NCI-H526 (cell line): ENCODE measurements at regions not wholly inside any gene's neighbourhood (a gene's known extent, or its start where the extent isn't known, plus 50 kb on each side); places are given as distances from the start of the nearest gene placed in this dataset.
"Not testable (repeated sequence)": the region's sequence is repeated elsewhere in the genome, so short reads cannot be mapped to it uniquely, and the experiment has no call there.

Experiments used
- DNase-seq, 2 experiments: peaks; one replicate each; lab custom pipeline; 2025; lab: John Stamatoyannopoulos, UW

DNA sequence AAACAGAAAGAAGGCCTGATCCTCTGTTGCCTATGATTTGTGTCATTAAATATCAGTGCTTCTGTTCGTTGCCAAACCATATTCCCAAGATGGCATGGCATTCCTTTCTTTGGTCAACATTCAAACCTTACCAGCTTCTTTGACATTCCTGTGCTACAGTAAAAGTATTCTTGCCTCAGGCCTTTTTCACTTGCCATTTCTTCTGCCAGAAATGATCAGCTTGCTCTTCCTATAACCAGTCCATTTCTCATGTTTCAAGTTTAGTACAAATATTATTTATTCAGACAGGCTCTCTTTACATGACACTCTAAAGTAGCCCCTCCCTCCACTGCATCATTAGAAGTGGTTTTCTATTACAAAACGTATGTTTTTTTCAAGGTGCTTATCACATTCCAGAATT lies 278.3 kb downstream of the KCNJ2 start:
- DNase-seq: no peak

GRCh38 chr17:70453075-70453474 lies 283.7 kb downstream of the KCNJ2 start:
- DNase-seq: not testable (repeated sequence)

DNA sequence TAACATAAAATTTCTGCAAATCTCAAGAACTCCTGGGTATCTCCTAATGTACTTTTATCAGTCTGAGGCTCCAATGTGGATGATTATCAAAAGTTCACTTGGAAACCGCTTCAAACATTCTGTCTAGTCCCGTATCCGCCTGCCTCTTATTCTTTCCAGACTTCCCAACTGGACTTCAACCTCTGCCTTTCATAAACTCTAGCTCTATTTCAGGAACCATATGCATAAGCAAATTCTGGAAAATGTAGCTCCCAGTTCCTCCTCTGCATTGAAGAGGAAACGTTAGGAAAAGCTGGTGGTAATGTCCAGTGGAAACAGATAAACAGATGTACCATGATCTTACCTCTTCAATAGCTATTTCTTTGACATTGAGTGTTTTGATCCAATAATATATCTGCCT lies 285.0 kb downstream of the KCNJ2 start:
- peak; percentile 37 to 73 for DNase-seq

DNA sequence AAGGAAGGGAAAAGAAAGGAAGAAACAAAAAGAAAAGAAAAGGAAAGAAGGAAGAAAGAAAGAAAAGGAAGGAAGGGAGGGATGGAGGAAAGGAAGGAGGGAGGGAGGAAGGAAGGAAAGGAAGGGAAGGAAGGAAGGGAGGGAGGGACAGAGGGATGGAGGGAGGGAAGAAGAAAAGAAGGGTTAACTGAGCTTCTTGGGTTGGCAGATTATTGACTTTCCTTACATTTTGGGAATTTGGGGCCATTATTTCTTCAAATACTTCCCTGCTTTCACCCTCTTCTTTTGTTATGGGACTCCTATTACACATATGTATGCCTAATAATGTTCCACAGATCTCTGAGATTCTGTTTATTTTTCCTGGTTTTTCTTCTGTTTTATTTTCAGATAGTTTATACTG lies 285.6 kb downstream of the KCNJ2 start:
- no peak for DNase-seq

GRCh38 chr17:70464995-70465394 lies 295.7 kb downstream of the KCNJ2 start:
- DNase-seq: no peak

- DNase-seq: no peak
Measured at GRCh38 chr17:70468661-70469060, 299.3 kb downstream of the KCNJ2 start.

DNA sequence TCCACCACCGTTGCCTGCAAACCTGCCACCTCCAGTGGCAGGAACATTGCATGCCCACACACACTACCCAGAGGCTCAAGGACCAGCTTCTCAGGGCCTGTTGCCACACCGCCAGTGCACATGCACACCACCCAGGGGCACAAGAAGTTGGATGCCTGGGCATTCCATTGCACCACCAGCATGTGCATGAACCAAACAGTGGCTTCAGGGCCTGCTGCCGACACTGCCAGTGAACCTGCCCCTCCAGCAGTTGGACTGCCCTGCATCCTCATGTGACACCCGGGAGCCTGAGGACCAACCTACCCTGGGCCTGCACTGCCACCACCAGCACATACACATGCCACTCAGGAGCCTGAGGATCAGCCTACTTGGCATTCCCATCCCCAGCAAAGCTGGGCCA lies 303.7 kb downstream of the KCNJ2 start:
- no peak for DNase-seq

GRCh38 chr17:70476368-70476767 lies 307.0 kb downstream of the KCNJ2 start:
- DNase-seq: no peak

DNA sequence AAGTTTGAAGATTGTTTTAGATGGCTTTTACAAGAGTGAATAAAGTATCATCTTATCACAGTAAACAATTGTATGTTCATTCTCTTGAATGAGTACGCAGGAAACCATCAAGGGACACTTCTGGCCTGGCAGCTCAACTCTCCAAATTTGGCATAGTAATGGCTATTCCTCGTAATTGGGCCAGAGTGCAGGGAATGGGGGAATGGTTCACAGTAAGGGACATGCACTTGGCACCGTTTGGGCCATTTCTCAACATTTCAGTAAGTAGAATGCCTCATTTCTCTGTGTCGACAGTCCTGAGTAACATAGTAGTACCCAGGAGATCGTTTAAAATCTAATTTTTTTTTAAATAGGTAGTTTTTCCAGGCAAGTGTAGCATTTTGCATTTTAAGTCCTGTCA lies 309.6 kb downstream of the KCNJ2 start:
- DNase-seq: no peak

GRCh38 chr17:70479779-70480178 lies 310.4 kb downstream of the KCNJ2 start:
- no peak for DNase-seq

DNA sequence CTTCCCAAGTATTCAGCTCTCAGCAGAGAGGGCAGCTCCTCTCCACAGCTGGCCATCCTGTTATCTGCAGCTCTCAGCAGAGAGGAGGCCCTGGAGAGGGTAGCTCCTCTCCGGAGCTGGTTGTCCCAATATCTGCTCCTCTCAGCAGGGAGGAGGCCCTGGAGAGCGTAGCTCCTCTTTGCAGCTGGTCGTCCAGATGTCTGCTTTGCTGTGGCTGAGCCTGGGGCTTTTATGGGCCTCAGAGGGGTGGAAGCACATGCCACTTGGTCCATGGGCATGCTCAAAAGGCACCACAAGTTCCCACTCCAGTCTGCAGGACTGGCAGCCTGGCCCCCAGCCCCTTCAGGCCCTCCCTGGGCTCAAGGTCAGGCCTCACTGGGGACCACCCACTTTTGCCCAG lies 314.3 kb downstream of the KCNJ2 start:
- DNase-seq: no peak

DNA sequence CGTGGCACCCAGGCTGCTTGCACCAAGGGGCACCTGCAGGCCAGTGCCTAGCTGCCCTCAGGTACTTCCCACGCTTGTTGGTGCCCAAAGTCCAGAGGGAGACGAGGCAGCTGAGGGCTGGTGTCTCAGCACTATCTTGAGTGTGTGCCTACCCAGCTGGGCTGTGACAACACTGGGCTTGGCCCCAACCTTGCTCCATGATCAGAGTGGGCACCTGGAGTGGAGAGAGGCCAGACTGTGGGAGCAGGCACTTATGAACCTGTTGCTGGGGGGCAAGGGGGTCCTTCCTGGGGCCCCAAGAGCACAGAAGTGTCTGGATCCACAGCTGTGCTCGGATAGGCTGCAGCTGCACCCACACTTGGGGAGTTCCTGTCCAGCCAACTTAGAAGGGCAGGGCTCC lies 314.7 kb downstream of the KCNJ2 start:
- no peak for DNase-seq

DNA sequence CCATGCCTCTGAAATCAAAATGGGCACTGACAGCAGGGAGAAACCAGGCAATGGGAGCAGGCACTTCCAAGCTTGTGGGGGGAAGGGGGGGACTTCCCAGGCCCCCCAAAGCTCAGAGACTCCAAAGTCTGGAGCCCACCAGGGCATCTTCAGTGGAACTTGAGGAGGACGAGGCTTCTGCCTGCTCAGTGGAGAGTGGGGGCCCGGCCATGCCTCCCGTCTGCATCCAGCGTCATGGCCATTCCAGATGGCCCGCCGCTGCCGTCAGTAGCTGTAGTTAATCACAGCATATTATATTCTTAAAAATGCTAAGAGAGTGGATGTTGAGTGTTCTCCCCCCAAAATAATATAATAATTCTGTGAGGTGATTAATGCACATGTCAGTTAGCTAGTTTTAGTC lies 315.2 kb downstream of the KCNJ2 start:
- DNase-seq: no peak

DNA sequence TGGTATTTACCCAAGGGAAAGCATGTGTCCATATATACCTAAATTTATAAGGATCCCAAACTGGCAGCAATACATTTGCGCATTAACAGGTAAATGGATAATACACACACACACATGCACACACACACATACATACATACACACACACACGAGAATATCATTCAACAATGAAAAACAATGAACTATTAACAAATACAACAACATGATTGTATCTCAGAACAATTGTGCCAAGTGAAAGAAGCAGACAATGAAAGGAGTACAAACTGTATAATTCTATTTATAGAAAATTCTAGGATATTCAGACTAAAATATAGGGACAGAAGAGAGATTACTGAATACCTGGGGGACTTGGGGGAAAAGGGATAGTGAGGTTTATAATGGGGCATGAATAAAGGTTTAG lies 323.0 kb downstream of the KCNJ2 start:
- no peak for DNase-seq

DNA sequence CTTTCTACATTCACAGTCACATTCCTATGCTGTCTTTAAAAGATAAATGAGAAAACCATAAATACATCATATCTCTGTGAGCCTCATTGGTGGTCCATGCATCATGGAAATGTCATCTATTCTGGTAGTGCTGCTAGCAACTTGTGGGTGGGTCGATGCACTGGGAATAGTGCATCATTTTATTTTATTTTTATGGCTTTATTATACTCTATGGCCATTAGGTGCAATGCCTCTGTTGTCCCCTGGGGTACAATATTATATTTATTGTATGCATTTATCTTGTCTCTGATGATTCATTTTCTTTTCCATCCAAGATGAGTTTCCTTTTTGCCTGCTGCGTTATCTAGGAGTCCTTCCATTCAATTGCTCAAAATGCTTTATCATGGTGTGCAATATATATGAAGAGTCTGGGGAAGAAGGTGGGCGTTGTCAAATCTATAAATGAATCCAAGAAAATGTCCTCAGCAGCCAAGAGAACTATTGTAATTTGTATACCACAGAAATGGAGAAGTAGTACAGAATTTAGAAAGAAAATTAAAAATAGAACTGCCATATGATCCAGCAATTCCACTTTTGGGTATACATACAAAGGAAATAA lies 324.0 kb downstream of the KCNJ2 start:
- DNase-seq: no peak

DNA sequence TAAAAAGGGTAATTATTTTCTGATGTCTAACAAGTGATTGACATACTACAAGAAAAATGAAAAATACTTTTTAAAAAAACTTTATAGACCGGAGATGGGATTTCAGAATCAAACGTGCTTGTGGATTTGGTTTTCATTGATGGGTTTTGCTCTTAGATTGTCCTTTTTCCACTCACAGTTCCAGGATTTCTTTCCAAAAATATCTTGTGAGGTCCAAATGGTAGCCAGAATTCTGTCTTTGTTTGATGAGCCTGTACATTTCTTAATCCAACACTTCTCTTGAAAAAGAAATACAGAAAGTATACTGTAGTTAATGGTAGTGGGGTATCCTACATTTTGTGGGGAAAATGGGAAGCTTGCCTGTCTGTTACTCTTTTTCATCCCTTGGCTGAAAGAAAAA lies 329.3 kb downstream of the KCNJ2 start:
- DNase-seq: no peak

GRCh38 chr17:70499067-70499786 lies 329.9 kb downstream of the KCNJ2 start:
- DNase-seq: no peak

DNA sequence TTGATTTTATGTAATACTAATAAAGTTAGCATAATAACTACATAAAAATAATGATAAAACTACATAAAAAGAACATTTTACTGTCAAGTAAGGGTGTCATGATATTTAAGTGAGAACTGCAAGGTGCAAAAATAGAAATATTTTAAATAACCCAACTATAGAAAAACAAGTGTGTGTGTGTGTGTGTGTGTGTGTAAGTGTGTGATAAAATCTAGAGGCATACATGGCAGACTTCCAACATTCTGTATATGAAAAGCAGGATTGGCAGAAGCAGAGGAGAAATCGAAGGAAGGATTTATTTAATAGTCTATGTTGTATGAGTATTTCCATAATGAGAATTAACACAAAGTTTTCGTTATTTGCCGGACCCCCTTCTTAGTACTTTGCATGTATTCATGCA lies 334.1 kb downstream of the KCNJ2 start:
- DNase-seq: no peak

GRCh38 chr17:70510288-70510687 lies 341.0 kb downstream of the KCNJ2 start:
- DNase-seq: no peak

DNA sequence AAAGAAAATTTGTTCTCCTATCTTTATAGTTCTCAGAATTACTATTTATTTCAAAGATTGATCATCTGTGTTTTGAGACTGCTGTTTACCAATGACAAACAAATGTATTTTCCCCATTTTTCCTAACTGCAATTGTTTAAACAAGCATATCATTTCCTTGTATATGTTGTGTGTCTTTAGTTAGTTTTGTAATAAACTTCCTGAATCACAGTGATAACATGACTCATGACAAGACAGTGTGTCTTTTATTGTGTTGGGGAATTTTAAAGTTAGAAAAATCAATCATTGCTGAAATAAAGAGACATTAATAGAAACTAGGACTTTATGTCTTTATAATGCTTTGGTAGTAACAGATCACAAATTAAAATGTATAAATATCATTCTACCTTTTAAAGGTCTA lies 348.5 kb downstream of the KCNJ2 start:
- DNase-seq: no peak

- no peak for DNase-seq
Measured at GRCh38 chr17:70519300-70519699, 350.0 kb downstream of the KCNJ2 start.

- no peak for DNase-seq
Measured at GRCh38 chr17:70520447-70520846, 351.1 kb downstream of the KCNJ2 start.

DNA sequence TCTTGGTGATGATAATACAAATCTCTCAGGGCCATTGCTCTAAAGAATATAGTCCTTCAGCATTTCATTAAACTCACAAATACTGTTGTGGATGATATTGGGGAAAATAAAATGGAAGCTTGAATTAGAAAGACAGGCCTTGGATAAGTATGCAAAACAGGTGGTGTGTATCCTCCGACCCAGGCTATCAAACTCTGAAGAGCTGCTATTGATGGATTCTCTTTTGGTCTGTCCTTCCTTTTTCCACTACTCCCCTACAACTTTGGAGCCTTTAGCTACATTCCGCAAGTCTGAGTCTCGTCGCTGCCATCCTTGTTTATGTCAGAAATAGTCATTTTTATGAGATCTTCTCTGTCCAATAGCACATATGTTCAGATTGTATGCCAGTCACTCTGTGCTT lies 351.6 kb downstream of the KCNJ2 start:
- no peak for DNase-seq

DNA sequence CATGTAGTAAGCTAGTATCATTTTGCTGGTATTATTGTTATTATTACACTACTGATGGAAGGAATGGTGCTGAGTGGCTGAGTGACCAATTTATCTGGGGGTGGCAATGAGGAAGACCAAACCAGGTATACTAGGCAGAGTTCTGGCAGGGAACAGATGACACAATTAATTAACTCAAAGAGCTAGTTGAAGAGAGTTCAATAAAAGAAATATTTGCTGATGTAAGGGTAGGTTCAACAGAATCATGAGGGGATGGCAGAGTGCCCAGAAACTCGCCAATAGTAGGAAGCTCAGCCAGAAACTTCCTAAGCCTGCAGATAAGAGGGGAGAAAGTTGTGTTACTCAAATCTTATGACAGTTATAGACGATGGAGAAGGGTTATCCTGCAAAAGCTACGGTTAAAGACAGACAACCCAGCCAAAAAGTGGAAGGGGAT lies 352.5 kb downstream of the KCNJ2 start:
- DNase-seq: no peak
